NCI-H2081 (cell line): ENCODE measurements at regions not wholly inside any gene's neighbourhood (a gene's known extent, or its start where the extent isn't known, plus 50 kb on each side); places are given as distances from the start of the nearest gene placed in this dataset.
"Not testable (repeated sequence)": the region's sequence is repeated elsewhere in the genome, so short reads cannot be mapped to it uniquely, and the experiment has no call there.

Experiments
- DNase-seq, 2 experiments: peaks; one replicate each; lab custom pipeline; 2025; lab: John Stamatoyannopoulos, UW

- DNase-seq, result not testable (repeated sequence)
These were observed 1137.5 kb downstream of the TMEM121 start for GRCh38 chr14:106663805-106664410.

DNA sequence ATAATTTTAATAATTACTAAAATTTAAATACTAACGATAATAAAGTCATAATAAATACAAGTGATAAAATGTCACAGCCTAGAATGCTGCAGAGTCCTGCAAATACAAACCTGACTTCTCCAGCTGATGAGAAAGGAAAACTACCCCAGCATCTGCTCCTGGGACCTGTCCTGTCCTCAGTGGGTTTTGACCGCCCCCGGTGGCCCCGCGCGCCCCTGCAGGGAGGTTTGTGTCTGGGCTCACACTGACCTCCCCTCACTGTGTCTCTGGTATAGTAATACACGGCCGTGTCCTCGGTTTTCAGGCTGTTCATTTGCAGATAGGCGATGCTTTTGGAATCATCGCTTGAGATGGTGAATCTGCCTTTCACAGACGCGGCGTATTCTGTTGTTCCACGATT is 1139.4 kb downstream of the TMEM121 start:
- DNase-seq, result no peak

DNA sequence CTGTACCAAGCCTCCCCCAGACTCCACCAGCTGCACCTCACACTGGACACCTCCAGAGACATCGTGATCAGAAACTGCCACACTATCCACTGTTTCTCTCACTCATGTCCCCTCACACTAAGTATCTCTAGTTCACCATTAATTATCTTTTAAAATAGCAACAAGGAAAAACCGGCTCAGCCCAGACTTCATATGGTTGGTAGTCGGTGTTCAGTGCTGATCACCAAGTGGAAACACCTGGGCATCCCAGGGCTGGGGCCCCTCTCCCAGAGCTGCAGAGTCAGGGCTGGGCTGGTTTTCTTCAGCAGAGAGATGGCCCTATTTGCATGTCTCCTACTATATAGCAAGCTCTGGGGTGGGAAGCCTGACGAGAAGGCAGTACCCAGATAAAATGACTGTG is 1140.0 kb downstream of the TMEM121 start:
- no peak for DNase-seq

DNA sequence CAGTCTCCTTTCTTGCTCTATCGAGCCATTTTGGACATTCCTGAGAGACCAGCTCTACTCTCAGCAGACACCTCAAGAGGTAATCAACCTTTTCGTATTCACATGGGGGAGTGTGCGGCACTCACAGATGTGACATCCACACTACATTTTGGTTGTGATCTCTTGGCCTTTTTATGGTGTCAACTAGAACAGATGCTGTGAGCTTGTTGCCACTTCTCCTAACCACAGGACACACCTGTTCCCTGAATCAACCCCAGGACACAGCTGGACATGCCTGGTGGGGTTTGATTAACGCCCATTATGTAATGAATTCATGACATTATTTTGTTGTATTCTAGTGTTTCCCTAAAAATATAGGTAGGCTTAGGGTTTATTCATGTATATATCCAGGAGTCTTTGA is 1143.6 kb downstream of the TMEM121 start:
- DNase-seq, result no peak

GRCh38 chr14:106674093-106674492 is 1147.7 kb downstream of the TMEM121 start:
- DNase-seq, result not testable (repeated sequence)

DNA sequence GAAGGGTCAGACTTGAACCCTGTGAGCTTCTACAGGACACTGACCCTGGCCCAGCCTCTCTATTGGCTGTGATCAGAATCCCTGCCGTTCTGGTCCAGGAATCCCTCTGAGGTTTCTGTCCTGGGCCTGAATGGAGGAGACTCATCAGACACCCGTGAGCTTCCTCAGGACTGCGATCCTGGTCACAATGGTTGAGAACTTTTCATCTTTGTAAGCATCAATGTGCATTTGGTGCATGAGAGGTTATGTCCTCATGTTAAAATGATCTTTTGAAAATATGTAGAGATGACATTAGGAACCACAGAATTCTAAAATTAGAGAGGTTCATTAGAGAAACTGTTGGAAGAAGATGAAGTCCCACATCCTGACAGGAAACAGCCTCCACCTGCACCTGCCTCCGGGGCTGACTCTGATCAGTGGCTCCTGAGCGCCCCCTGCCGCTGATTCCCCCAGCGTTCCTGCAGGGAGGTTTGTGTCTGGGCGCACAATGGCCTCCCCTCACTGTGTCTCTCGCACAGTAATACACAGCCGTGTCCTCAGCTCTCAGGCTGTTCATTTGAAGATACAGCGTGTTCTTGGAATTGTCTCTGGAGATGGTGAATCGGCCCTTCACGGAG is 1148.2 kb downstream of the TMEM121 start:
- DNase-seq, result not testable (repeated sequence)

DNA sequence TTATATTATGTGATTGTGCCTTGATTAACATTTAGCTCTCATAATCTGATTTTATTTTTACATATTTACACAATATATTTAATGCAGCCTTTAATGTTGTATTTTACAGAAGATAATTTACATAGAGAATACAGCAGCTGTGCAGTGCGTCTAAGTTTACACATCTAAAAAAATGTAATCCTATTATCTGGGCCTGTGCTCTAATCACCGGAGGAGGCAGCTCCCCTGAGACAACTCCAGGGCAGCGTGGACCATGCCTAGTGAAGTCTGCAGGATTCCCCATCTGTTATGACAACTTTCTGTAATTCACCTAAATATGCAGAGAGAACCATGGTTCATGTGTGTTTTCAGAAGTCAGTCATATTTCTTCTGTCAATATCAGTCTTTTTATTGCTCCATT is 1149.3 kb downstream of the TMEM121 start:
- DNase-seq, result not testable (repeated sequence)

GRCh38 chr14:106679776-106680175 is 1153.4 kb downstream of the TMEM121 start:
- DNase-seq, result no peak

- no peak for DNase-seq
These were observed 1154.8 kb downstream of the TMEM121 start for GRCh38 chr14:106681161-106681560.

DNA sequence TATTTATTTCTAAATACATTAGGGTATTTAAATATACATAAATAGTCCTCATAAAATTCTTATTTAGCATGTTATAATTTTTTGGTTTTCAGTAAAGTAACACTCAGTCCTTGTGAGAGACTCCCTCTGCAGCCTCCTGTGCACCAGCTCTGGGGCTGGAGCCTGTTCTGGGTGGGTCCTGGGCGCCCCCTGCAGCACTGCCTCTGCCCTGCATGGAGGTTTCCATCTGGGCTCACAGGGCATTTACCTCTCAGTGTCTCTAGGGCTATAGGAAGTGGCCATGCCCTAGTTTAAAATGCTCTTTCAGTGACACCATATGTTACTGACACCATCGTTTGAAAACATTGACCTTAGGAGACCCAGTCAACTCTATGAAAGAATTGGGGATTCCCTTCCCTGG is 1155.2 kb downstream of the TMEM121 start:
- no peak for DNase-seq

- no peak for DNase-seq
These were observed 1157.2 kb downstream of the TMEM121 start for GRCh38 chr14:106683631-106684030.

DNA sequence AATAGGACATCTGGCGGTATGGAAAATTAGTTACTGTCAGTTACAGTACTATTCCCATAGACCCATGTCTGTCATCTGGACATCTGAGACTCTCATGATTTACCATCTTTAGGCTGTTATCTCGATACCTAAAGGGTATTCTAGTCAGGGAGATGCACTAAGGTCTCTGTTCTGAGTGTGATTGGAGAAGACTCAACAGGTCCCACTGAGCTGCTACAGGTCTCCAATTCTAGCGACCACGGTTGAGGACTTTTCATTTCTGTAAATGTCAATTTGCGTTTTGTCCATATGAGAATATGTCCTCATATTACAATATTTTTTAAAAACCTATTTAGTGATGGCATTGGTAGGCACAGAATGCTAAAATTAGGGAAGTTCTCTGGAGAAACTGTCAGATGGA is 1160.2 kb downstream of the TMEM121 start:
- DNase-seq, result no peak

GRCh38 chr14:106690333-106690891 is 1164.0 kb downstream of the TMEM121 start:
- DNase-seq, result no peak

GRCh38 chr14:106691601-106692291 is 1165.4 kb downstream of the TMEM121 start:
- DNase-seq, result no peak

DNA sequence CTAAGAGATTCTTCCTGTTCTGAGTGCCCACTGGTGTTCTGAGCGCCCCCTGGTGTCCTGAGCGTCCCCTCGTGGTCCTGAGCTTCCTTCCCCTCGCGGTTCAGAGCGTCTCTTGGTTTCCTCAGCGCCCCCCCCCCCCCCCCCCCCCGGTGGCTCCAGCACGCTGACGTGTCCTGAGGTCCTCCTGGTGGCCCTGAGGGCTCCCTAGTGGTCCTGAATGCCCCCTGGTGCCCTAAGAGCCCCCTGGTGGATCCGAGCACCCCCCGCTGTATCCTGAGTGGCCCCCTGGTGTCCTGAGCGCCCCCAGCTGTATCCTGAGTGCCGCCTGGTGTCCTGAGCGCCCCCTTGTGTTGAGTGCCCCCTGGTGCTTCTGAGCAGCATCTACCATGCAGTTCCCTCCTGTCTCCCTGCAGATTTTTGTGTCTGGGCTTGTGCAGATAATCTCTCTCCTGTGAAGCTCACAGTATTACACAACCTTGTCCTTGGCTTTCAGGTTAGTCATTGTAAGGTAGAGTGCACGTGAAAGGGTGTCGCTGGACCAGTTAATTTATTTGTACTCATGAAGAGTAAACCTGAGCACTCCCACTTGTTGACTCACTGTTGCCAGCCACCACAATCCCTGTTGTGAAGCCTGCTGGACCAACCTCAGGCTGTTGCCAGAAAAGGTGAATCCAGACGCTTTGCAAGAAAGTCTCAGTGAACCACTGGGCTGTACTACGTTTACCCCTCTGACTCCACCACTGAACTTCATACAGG is 1168.4 kb downstream of the TMEM121 start:
- DNase-seq, result no peak

DNA sequence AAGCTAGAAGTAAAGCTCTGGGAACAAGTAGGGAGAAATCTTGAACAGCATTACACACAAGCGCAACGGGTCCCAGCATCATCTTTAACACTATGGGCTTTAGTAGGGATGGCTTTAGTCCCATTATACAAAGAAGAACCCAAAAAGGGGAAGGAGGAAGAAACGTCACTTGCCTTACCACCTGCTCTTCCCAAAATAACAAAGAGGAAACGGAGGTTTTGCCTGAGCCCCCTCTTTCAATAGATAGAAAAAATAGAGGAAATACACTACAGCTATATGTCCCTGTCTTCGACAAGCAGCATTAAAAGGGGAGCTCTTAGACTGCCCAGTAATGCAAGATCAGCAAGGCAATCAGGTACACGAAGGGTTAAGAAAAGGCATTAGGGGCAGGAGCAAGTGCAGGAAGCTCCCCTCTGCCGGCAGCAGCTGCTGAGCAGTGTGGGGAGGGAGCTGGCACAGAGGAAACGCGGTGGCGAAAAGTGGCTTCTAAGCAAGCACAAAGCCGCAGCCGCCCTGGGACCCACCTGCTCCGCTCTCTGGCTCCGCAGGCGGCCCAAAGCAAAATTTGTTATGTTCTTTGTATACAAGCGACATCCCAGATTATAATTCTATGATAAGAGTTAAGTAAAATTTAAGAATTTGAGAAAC is 1172.4 kb downstream of the TMEM121 start:
- DNase-seq, result not testable (repeated sequence)

DNA sequence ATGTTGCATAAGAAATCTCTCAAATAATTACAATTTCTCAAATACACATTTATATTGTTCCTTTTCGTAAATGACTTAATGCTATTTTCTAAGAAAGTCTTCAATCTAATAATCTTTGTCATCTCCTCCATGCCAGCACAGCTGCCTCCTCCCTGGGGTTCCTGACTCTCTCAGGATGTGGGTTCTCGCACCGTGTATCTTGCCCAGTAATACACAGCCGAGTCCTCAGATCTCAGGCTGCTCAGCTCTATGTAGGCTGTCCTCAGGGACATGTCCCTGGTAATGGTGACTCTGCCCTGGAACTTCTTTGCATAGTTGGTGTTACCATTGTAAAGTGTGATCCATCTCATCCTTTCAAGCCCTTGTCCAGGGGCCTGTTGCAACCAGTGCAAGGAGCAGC is 1177.3 kb downstream of the TMEM121 start:
- DNase-seq, result not testable (repeated sequence)

DNA sequence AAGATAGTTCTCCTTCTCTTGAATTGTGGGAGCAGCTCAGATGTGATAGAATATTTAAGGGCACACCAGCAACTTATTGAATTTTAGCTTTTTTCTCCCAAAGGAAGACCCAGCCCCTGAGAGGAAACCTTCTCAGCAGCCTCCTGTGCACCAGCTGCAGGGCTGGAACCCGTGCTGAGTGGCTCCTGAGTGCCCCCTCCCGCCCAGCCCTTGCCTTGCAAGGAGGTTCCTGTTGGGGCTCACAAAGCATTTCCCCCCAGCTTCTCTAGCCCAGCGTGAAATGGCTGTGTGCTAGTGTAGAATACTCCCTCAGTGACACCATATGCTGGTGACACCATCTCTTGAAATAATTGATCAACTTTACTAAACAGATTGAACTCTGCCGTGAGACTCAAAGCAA is 1180.1 kb downstream of the TMEM121 start:
- not testable (repeated sequence) for DNase-seq

- not testable (repeated sequence) for DNase-seq
These were observed 1183.8 kb downstream of the TMEM121 start for GRCh38 chr14:106710187-106710586.

GRCh38 chr14:106712513-106712912 is 1186.1 kb downstream of the TMEM121 start:
- not testable (repeated sequence) for DNase-seq
